Esophagus muscularis mucosa (tissue), 4 donors: ENCODE measurements at regions not wholly inside any gene's neighbourhood (a gene's known extent, or its start where the extent isn't known, plus 50 kb on each side); places are given as distances from the start of the nearest gene placed in this dataset.

Experiments used
- DNase-seq: peaks from one replicate; pipeline ENCODE4 v3.0.0-alpha.2; 2017; ENCODE audit errors: extremely low spot score
- H3K27ac ChIP-seq, 4 donors: fragments of 200-600 bp; sonication (generic); replicated peaks in 1 of 4; 1 replicate in 3 of 4; 2 replicates in 1 of 4; pipeline ENCODE4 v1.5.1; 2016 to 2019; ENCODE audit warnings: mild to moderate bottlenecking in 1 of 4
- H3K27me3 ChIP-seq, 4 donors: fragments of 200-600 bp; sonication (generic); one replicate each; pipeline versions ENCODE4 v1.5.1 to v1.6.0; 2016 to 2019
- H3K36me3 ChIP-seq, 4 donors: fragments of 200-600 bp; sonication (generic); one replicate each; pipeline ENCODE4 v1.5.1; 2016 to 2019
- H3K4me1 ChIP-seq, 4 donors: fragments of 200-600 bp; sonication (generic); one replicate each; pipeline ENCODE4 v1.5.1; 2016 to 2019
- H3K4me3 ChIP-seq, 4 donors: fragments of 200-600 bp; sonication (generic); 1 replicate in 2 of 4; 2 replicates in 2 of 4; pipeline ENCODE4 v1.5.1; 2016 to 2019; ENCODE audit warnings: mild to moderate bottlenecking in 4 of 4, moderate library complexity in 1 of 4
- H3K9me3 ChIP-seq, 4 donors: fragments of 200-600 bp; sonication (generic); 1 replicate in 3 of 4; 2 replicates in 1 of 4; pipeline ENCODE4 v1.5.1; 2016 to 2019
- CTCF ChIP-seq, 3 experiments: fragments of 200-600 bp in 2 of 3; fragments of 450-650 bp in 1 of 3; sonication (generic) in 2 of 3; IDR thresholded peaks; one replicate each; pipeline ENCODE4 v1.5.1; 2017 to 2019; ENCODE audit warnings: antibody characterized with exemption in 3 of 3, mild to moderate bottlenecking in 2 of 3, moderate library complexity in 1 of 3
- EP300 ChIP-seq: sonication (generic); formaldehyde crosslinking; IDR thresholded peaks from one replicate; pipeline ENCODE4 v1.6.1; 2017; ENCODE audit warnings: antibody characterized with exemption
- POLR2A ChIP-seq: fragments of 450-650 bp; IDR thresholded peaks from one replicate; pipeline ENCODE4 v1.6.1; 2017; ENCODE audit warnings: antibody characterized with exemption, moderate library complexity, mild to moderate bottlenecking, low read depth
- POLR2AphosphoS5 ChIP-seq, 2 donors: sonication (generic); formaldehyde crosslinking; IDR thresholded peaks; one replicate each; pipeline ENCODE4 v1.6.1; 2017; ENCODE audit warnings: antibody characterized with exemption in 2 of 2
- WGBS: methylation state at CpG from one replicate; pipeline ENCODE4 v1.1.5; 2018; 5-methylcytosine and 5-hydroxymethylcytosine counted together
- intact Hi-C: fragments of 100-400 bp; cut with DNase I; formaldehyde crosslinking; loops from one replicate; pipeline ENCODE4 v1.15.1; 2023

GRCh38 chr9:714675-715074 is 126.8 kb upstream of the DMRT1 start:
- Histone ChIP-seq H3K27ac (peak overlapping the region; percentile 80 to 89 (median 86)), H3K4me3 (peak overlapping the region in 3 of 4 donors; percentile 0 to 50 (median 17)), H3K27me3 (no peaks in the 10 kb centered on the region), H3K36me3 (peaks cover 23 to 32% (median 26%) of the 10 kb centered on the region in 4 donors), H3K9me3 (no peaks in the 10 kb centered on the region), H3K4me1 (peaks cover 48 to 92% (median 88%) of the 10 kb centered on the region in 4 donors)
- 54% methylated on average over 2 of the region's 2 CpGs for WGBS
- no peak for TF ChIP-seq POLR2A
- TF ChIP-seq EP300 = no peak
- no peak for TF ChIP-seq POLR2AphosphoS5 (IDR thresholded peaks at IDR 0.05)
- TF ChIP-seq CTCF (IDR thresholded peaks at IDR 0.05) = no peak
- no peak for DNase-seq
- intact Hi-C loops = no loop called here

DNA sequence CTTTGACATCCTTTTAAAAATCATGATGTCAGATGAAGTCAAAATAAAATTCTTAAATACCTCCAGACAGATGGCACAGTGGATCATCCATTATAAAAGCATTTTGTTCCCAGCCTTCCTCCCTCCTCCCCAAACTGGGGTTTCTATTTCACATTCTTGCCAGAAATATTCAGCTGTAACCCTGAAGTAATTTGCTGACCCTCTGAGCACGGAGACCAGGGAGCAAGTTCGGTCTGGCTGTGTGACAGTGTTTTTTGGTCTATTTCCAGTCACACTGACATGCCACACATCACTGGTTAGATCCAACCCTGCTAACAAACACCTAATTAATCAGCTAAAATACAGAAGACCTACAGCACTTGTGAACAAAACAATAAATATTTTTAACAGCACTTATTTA is 126.2 kb upstream of the DMRT1 start:
- H3K36me3 ChIP-seq = peaks cover 23 to 32% (median 27%) of the 10 kb centered on the region in 4 donors
- H3K27ac ChIP-seq = peak overlapping the region; percentile 80 to 89 (median 86)
- TF ChIP-seq POLR2AphosphoS5 (IDR thresholded peaks at IDR 0.05) (peak; percentile 43 to 46), POLR2A (no peak), CTCF (IDR thresholded peaks at IDR 0.05) (no peak), EP300 (peak; percentile 30)
- DNase-seq = no peak
- H3K27me3 ChIP-seq = no peaks in the 10 kb centered on the region
- intact Hi-C loops = no loop called here
- H3K9me3 ChIP-seq = no peaks in the 10 kb centered on the region
- WGBS = 17% methylated on average over 2 of the region's 2 CpGs
- peak overlapping the region in 3 of 4 donors; percentile 0 to 50 (median 20) for H3K4me3 ChIP-seq
- H3K4me1 ChIP-seq = peaks cover 52 to 92% (median 88%) of the 10 kb centered on the region in 4 donors

- 20% methylated on average over 3 of the region's 3 CpGs for WGBS
- H3K4me1 ChIP-seq = peaks cover 58 to 97% (median 91%) of the 10 kb centered on the region in 4 donors
- intact Hi-C loops = no loop called here
- H3K4me3 ChIP-seq = peak overlapping the region in 3 of 4 donors; percentile 0 to 50 (median 20)
- peak overlapping the region; percentile 80 to 89 (median 86) for H3K27ac ChIP-seq
- no peak for DNase-seq
- H3K36me3 ChIP-seq = peaks cover 21 to 28% (median 25%) of the 10 kb centered on the region in 4 donors
- TF ChIP-seq EP300 = peak; percentile 97
- no peak for TF ChIP-seq POLR2A
- TF ChIP-seq POLR2AphosphoS5 (IDR thresholded peaks at IDR 0.05) = peak in 1 of 2 donors; percentile 87
- H3K9me3 ChIP-seq = no peaks in the 10 kb centered on the region
- no peaks in the 10 kb centered on the region for H3K27me3 ChIP-seq
Measured at GRCh38 chr9:715743-716400, 125.6 kb upstream of the DMRT1 start.

GRCh38 chr9:717722-718121 is 123.8 kb upstream of the DMRT1 start:
- TF ChIP-seq POLR2AphosphoS5 (IDR thresholded peaks at IDR 0.05) (no peak), EP300 (no peak), CTCF (IDR thresholded peaks at IDR 0.05) (no peak), POLR2A (no peak)
- no peaks in the 10 kb centered on the region for H3K27me3 ChIP-seq
- H3K36me3 ChIP-seq = peaks cover 3 to 16% (median 7%) of the 10 kb centered on the region in 4 donors
- H3K4me3 ChIP-seq = peak overlapping the region in 1 of 4 donors; percentile 3
- DNase-seq = no peak
- WGBS = 56% methylated on average over 5 of the region's 5 CpGs
- peak overlapping the region; percentile 80 to 89 (median 86) for H3K27ac ChIP-seq
- intact Hi-C loops = no loop called here
- H3K9me3 ChIP-seq = no peaks in the 10 kb centered on the region
- peaks cover 67 to 83% (median 73%) of the 10 kb centered on the region in 4 donors for H3K4me1 ChIP-seq

DNA sequence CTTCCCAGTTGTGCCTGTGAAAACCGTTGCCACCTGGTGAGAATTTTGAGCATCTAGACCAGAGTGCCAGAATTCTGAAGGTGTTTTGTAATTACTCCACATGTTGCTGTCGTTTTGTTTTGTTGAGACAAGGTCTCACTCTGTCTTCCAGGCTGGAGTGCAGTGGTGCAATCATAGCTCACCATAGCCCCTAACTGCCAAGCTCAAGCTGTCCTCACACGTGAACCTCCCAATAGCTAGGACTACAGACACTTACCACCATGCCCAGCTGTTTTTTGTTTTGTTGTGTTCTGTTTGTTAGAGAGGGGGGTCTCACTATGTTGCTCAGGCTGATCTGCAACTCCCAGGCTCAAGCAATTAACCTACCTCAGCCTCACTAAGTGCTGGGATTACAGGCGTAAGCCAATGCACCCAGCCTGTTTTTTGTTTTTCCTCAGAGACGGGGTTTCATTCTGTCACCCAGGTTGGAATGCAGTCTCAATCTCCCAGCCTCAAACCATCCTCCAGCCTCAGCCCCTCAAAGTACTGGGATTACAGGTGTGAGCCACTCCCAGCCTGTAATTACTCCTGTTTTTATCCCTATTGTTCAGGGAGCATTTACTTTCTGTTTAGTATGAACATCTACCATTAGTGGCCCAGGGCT is 121.1 kb upstream of the DMRT1 start:
- H3K4me3 ChIP-seq = no peak overlapping the region
- peak overlapping the region in 3 of 4 donors; percentile 8 to 37 (median 25) for H3K27ac ChIP-seq
- whole genome bisulfite sequencing = 83% methylated on average over 5 of the region's 5 CpGs
- DNase-seq = no peak
- H3K4me1 ChIP-seq = peaks cover 44 to 59% (median 50%) of the 10 kb centered on the region in 4 donors
- H3K36me3 ChIP-seq = peaks cover 0 to 17% (median 7%) of the 10 kb centered on the region in 4 donors
- no peaks in the 10 kb centered on the region for H3K9me3 ChIP-seq
- no peaks in the 10 kb centered on the region for H3K27me3 ChIP-seq
- intact Hi-C loops = no loop called here
- TF ChIP-seq EP300 (no peak), CTCF (IDR thresholded peaks at IDR 0.05) (no peak), POLR2A (no peak), POLR2AphosphoS5 (IDR thresholded peaks at IDR 0.05) (no peak)
